GM12878 (cell line): ENCODE measurements at regions not wholly inside any gene's neighbourhood (a gene's known extent, or its start where the extent isn't known, plus 50 kb on each side); places are given as distances from the start of the nearest gene placed in this dataset.

Experiments used
- ATAC-seq: fragments of 200-7000 bp; cut with Tn5 transposase; 3 replicates; pipeline ENCODE4 v1.9.1; 2020; ENCODE audit warnings: mild to moderate bottlenecking, moderate library complexity
- BruUV-seq: library from RNA; stranded (reverse); fragments of 400-500 nt; replicated peaks from 2 replicates; lab custom pipeline; 2021; lab: Mats Ljungman, UMichigan
- CTCF ChIA-PET: fragments of 300-600 bp; sonication (Branson Sonifier 250); formaldehyde crosslinking; extraction: SDS; loops from one replicate; lab custom pipeline; 2021; ENCODE audit warnings: inconsistent platforms; lab: Yijun Ruan, JAX
- POLR2A ChIA-PET: fragments of 350-600 bp; formaldehyde crosslinking; extraction: SDS; loops from one replicate; lab custom pipeline; 2021; ENCODE audit warnings: inconsistent platforms; lab: Charles Lee
- RAD21 ChIA-PET: fragments of 300-600 bp; sonication (Branson Sonifier 250); formaldehyde crosslinking; loops from one replicate; lab custom pipeline; 2023; ENCODE audit warnings: antibody characterized with exemption; ENCODE audit not compliant: unreplicated experiment; lab: Charles Lee
- SMC1A ChIA-PET: fragments of 300-600 bp; sonication (Branson Sonifier 250); formaldehyde crosslinking; loops from one replicate; lab custom pipeline; 2023; ENCODE audit not compliant: unreplicated experiment, uncharacterized antibody; lab: Charles Lee
- DNase-seq: peaks from one replicate; pipeline ENCODE4 v3.0.0-alpha.2; 2011; ENCODE audit warnings: low read depth, low spot score
- FAIRE-seq: peaks from 3 replicates; lab custom pipeline; 2011; peaks lifted over from hg19 to GRCh38; lab: Jason Lieb, UNC
- H2AFZ ChIP-seq: 2 replicates; pipeline ENCODE4 v1.6.0; 2011; ENCODE audit warnings: low read depth, low read length, control low read depth; ENCODE audit not compliant: control insufficient read depth
- H3K27ac ChIP-seq: 2 replicates; pipeline ENCODE4 v1.5.1; 2011; ENCODE audit warnings: control low read depth; ENCODE audit not compliant: control insufficient read depth, insufficient read depth
- H3K27me3 ChIP-seq, 2 experiments: replicated peaks in 1 of 2; 2 replicates each; pipeline versions ENCODE4 v1.6.0 to v1.6.1; 2011; ENCODE audit warnings: low read length in 1 of 2; ENCODE audit not compliant: control insufficient read depth in 2 of 2, insufficient read depth in 2 of 2
- H3K36me3 ChIP-seq, 2 experiments: 2 replicates each; pipeline ENCODE4 v1.5.1; 2011; ENCODE audit warnings: low read length in 1 of 2; ENCODE audit not compliant: control insufficient read depth in 2 of 2, insufficient read depth in 2 of 2
- H3K4me1 ChIP-seq: 2 replicates; pipeline ENCODE4 v1.6.1; 2011; ENCODE audit warnings: mild to moderate bottlenecking, low read length, moderate library complexity, mixed read lengths; ENCODE audit not compliant: control insufficient read depth, insufficient read depth
- H3K4me2 ChIP-seq: 2 replicates; pipeline ENCODE4 v1.6.0; 2011; ENCODE audit warnings: control low read depth; ENCODE audit not compliant: control insufficient read depth, insufficient read depth
- H3K4me3 ChIP-seq: fragments of 200-600 bp; sonication (generic); 2 replicates; pipeline ENCODE4 v1.5.1; 2016
- H3K79me2 ChIP-seq: 2 replicates; pipeline ENCODE4 v1.6.0; 2011; ENCODE audit warnings: low read length; ENCODE audit not compliant: control insufficient read depth, insufficient read depth
- H3K9ac ChIP-seq: 2 replicates; pipeline ENCODE4 v1.8.0; 2011; ENCODE audit warnings: low read length, control low read depth, mixed read lengths; ENCODE audit not compliant: control insufficient read depth, insufficient read depth
- H3K9me3 ChIP-seq: replicated peaks from 3 replicates; pipeline ENCODE4 v1.5.1; 2011; ENCODE audit warnings: mild to moderate bottlenecking, low read length; ENCODE audit not compliant: control insufficient read depth, insufficient read depth
- H4K20me1 ChIP-seq: 2 replicates; pipeline ENCODE4 v1.6.0; 2011; ENCODE audit not compliant: control insufficient read depth, insufficient read depth
- ASH2L ChIP-seq: fragments of 300-600, 200-600 bp; sonication (generic); IDR thresholded peaks from 2 replicates; pipeline ENCODE4 v1.6.1; 2017; ENCODE audit warnings: low read depth, mild to moderate bottlenecking, borderline replicate concordance
- CREB1 ChIP-seq: IDR thresholded peaks from 2 replicates; pipeline ENCODE4 v1.6.1; 2012; ENCODE audit warnings: low read depth, mild to moderate bottlenecking, inconsistent platforms
- FOXM1 ChIP-seq: IDR thresholded peaks from 2 replicates; pipeline ENCODE4 v1.6.1; 2012; ENCODE audit warnings: low read depth, mild to moderate bottlenecking, inconsistent platforms, low read length, moderate library complexity
- GATAD2B ChIP-seq: fragments of 450-650 bp; conservative IDR thresholded peaks from 2 replicates; pipeline ENCODE4 v1.6.1; 2017; ENCODE audit warnings: low read depth, mild to moderate bottlenecking, moderate library complexity
- IKZF1 ChIP-seq: fragments of 450-650 bp; conservative IDR thresholded peaks from 2 replicates; pipeline ENCODE4 v1.6.1; 2017; ENCODE audit warnings: antibody characterized with exemption, mild to moderate bottlenecking
- NFYA ChIP-seq: IDR thresholded peaks from 2 replicates; pipeline ENCODE4 v1.6.1; 2011; ENCODE audit warnings: low read depth, mild to moderate bottlenecking, low read length, improper control_type of control experiment, borderline replicate concordance
- NFYB ChIP-seq: IDR thresholded peaks from 2 replicates; pipeline ENCODE4 v1.6.1; 2011; ENCODE audit warnings: low read depth, mild to moderate bottlenecking, low read length, improper control_type of control experiment, moderate library complexity; ENCODE audit not compliant: insufficient read depth
- RBBP5 ChIP-seq: fragments of 200-600 bp; sonication (generic); conservative IDR thresholded peaks from 2 replicates; pipeline ENCODE4 v1.6.1; 2016
- SIN3A ChIP-seq: IDR thresholded peaks from 2 replicates; pipeline ENCODE4 v1.6.1; 2012; ENCODE audit warnings: low read depth, low read length, improper control_type of control experiment
- SMARCA5 ChIP-seq: fragments of 450-650 bp; IDR thresholded peaks from 2 replicates; pipeline ENCODE4 v1.6.1; 2017; ENCODE audit warnings: mild to moderate bottlenecking
- YBX1 ChIP-seq: fragments of 450-650 bp; IDR thresholded peaks from 2 replicates; pipeline ENCODE4 v1.6.1; 2016; ENCODE audit warnings: antibody characterized with exemption
- ZNF207 ChIP-seq: fragments of 450-650 bp; IDR thresholded peaks from 2 replicates; pipeline ENCODE4 v1.6.1; 2014; ENCODE audit warnings: antibody characterized with exemption, mild to moderate bottlenecking, borderline replicate concordance
- WGBS: methylation state at CpG from one replicate; pipeline ENCODE4 v1.1.6; 2016; ENCODE audit warnings: low lambda C conversion rate; ENCODE audit not compliant: insufficient replicate concordance, insufficient coverage; ENCODE audit errors: missing lambda C conversion rate; 5-methylcytosine and 5-hydroxymethylcytosine counted together
- in situ Hi-C: fragments of 300-500 bp; cut with MboI; formaldehyde crosslinking; loops from 9 replicates; pipeline ENCODE4 v1.14.3; 2018; ENCODE audit warnings: mixed read lengths
- intact Hi-C: fragments of 100-400 bp; cut with micrococcal nuclease; formaldehyde crosslinking; loops from one replicate; pipeline ENCODE4 v1.14.2; 2022; ENCODE audit not compliant: unreplicated experiment
- TF ChIP-seq, protein P1 (sequence below): IDR thresholded peaks from 2 replicates; pipeline ENCODE4 v1.6.1; 2012; ENCODE audit warnings: mild to moderate bottlenecking, low read depth, low read length
- TF ChIP-seq, protein P2 (sequence below): fragments of 450-650 bp; IDR thresholded peaks from 2 replicates; pipeline ENCODE4 v1.6.1; 2018; ENCODE audit warnings: mild to moderate bottlenecking, low read depth, moderate library complexity; ENCODE audit not compliant: partially characterized antibody

DNA sequence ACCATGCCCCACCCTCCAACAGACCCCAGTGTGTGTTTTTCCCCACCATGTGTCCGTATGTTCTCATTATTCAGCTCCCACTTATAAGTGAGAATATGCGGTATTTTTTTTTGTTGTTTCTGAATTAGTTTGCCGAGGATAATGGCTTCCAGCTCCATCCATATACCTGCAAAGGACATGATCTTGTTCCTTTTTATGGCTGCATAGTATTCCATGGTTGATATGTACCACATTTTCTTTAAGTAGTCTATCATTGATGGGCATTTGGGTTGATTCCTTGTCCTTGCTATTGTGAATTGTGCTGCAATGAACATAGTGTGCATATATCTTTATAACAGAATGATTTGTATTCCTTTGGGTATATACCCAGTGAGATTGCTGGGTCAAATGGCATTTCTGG is 176.9 kb downstream of the UTRN start:
- SMC1A ChIA-PET = interaction anchor here (0.7 to 4.5 kb wide), 4 partner anchors 8 to 118 kb away, joined by 3 to 24 read pairs (median 3); no protein-coding TSS in a partner anchor
- no peak overlapping the region for H3K9ac ChIP-seq
- H3K4me1 ChIP-seq = peaks cover 13% of the 10 kb centered on the region

DNA sequence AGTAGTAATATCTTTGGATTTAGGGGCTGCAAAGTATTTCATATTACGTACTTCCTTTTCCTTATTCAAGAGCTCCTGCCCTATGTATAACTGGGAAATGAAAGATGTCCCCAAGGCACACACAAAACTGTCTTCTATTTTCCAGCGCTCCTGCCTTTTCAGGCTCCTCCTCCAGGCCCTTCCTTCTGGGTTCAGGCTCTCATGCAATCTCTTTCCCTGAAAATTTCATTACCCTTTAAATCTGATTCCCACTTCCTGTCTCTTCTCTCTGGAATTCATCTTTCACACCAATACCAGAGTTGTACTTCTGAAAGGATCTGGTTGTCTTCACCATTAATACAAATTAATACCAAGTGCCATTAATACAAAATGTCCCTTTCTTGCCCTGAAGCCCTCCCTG is 181.6 kb downstream of the UTRN start:
- in situ Hi-C loops = no loop called here
- BruUV-seq = no TSS peak
- FAIRE-seq = no peak
- no peak for TF ChIP-seq ZNF207
- TF ChIP-seq CREB1 = no peak
- no peak for TF ChIP-seq SMARCA5
- TF ChIP-seq, protein P1, sequence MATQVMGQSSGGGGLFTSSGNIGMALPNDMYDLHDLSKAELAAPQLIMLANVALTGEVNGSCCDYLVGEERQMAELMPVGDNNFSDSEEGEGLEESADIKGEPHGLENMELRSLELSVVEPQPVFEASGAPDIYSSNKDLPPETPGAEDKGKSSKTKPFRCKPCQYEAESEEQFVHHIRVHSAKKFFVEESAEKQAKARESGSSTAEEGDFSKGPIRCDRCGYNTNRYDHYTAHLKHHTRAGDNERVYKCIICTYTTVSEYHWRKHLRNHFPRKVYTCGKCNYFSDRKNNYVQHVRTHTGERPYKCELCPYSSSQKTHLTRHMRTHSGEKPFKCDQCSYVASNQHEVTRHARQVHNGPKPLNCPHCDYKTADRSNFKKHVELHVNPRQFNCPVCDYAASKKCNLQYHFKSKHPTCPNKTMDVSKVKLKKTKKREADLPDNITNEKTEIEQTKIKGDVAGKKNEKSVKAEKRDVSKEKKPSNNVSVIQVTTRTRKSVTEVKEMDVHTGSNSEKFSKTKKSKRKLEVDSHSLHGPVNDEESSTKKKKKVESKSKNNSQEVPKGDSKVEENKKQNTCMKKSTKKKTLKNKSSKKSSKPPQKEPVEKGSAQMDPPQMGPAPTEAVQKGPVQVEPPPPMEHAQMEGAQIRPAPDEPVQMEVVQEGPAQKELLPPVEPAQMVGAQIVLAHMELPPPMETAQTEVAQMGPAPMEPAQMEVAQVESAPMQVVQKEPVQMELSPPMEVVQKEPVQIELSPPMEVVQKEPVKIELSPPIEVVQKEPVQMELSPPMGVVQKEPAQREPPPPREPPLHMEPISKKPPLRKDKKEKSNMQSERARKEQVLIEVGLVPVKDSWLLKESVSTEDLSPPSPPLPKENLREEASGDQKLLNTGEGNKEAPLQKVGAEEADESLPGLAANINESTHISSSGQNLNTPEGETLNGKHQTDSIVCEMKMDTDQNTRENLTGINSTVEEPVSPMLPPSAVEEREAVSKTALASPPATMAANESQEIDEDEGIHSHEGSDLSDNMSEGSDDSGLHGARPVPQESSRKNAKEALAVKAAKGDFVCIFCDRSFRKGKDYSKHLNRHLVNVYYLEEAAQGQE = no peak
- TF ChIP-seq, protein P2, sequence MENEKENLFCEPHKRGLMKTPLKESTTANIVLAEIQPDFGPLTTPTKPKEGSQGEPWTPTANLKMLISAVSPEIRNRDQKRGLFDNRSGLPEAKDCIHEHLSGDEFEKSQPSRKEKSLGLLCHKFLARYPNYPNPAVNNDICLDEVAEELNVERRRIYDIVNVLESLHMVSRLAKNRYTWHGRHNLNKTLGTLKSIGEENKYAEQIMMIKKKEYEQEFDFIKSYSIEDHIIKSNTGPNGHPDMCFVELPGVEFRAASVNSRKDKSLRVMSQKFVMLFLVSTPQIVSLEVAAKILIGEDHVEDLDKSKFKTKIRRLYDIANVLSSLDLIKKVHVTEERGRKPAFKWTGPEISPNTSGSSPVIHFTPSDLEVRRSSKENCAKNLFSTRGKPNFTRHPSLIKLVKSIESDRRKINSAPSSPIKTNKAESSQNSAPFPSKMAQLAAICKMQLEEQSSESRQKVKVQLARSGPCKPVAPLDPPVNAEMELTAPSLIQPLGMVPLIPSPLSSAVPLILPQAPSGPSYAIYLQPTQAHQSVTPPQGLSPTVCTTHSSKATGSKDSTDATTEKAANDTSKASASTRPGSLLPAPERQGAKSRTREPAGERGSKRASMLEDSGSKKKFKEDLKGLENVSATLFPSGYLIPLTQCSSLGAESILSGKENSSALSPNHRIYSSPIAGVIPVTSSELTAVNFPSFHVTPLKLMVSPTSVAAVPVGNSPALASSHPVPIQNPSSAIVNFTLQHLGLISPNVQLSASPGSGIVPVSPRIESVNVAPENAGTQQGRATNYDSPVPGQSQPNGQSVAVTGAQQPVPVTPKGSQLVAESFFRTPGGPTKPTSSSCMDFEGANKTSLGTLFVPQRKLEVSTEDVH = no peak
- TF ChIP-seq ASH2L = no peak
- no peak for TF ChIP-seq FOXM1
- TF ChIP-seq IKZF1 = no peak

More for the DNA sequence above, 176.9 kb downstream of the UTRN start:
- H3K79me2 ChIP-seq = no peaks in the 10 kb centered on the region
- no peak for TF ChIP-seq NFYA
- TF ChIP-seq GATAD2B = no peak
- TF ChIP-seq YBX1 = no peak
- TF ChIP-seq RBBP5 = no peak
- TF ChIP-seq NFYB = no peak
- TF ChIP-seq SIN3A = no peak
- TF ChIP-seq, all 136 proteins: peak for 0
- intact Hi-C loops = no loop called here
- ChIA-PET RAD21 (interaction anchor here (3.2 kb wide), 1 partner anchor 19 kb away, joined by 29 read pairs; no protein-coding TSS in a partner anchor), POLR2A (no interaction called here), CTCF (interaction anchor here (0.7 to 5.5 kb wide), 2 partner anchors 19 to 27 kb away, joined by 4 to 44 read pairs; no protein-coding TSS in a partner anchor)
- Histone ChIP-seq H3K27me3 (no peaks in the 10 kb centered on the region), H3K27ac (no peak overlapping the region), H3K4me3 (no peak overlapping the region), H3K9me3 (no peaks in the 10 kb centered on the region), H3K36me3 (peaks cover 5 to 31% of the 10 kb centered on the region in 2 experiments), H2AFZ (no peak overlapping the region), H3K4me2 (no peak overlapping the region), H4K20me1 (no peaks in the 10 kb centered on the region)
- 81% methylated on average over 3 of the region's 3 CpGs for WGBS
- DNase-seq (no peak), FAIRE-seq (no peak), ATAC-seq (no peak)
- no TSS peak for BruUV-seq
- in situ Hi-C loops = no loop called here

More for the DNA sequence above, 181.6 kb downstream of the UTRN start:
- CTCF ChIA-PET = interaction anchor here (2.4 kb wide), 1 partner anchor 15 kb away, joined by 8 read pairs; no protein-coding TSS in a partner anchor
- ATAC-seq = no peak
- Histone ChIP-seq H3K27me3 (no peaks in the 10 kb centered on the region), H3K9ac (no peak overlapping the region), H4K20me1 (no peaks in the 10 kb centered on the region), H2AFZ (no peak overlapping the region), H3K27ac (no peak overlapping the region), H3K4me3 (no peak overlapping the region), H3K9me3 (no peaks in the 10 kb centered on the region), H3K79me2 (no peaks in the 10 kb centered on the region), H3K4me2 (no peak overlapping the region), H3K4me1 (peaks cover 7% of the 10 kb centered on the region), H3K36me3 (peaks cover 3 to 21% of the 10 kb centered on the region in 2 experiments; a peak in 3 of 4 replicates)
- no peak for DNase-seq
- POLR2A ChIA-PET = no interaction called here
- SMC1A ChIA-PET = interaction anchor here (4.1 kb wide), 1 partner anchor 15 kb away, joined by 15 read pairs; no protein-coding TSS in a partner anchor
- WGBS = 98% methylated on average over 2 of the region's 2 CpGs
- intact Hi-C loops = no loop called here
- RAD21 ChIA-PET = no interaction called here
